Upper lobe of left lung (tissue), 6 donors: ENCODE measurements at regions not wholly inside any gene's neighbourhood (a gene's known extent, or its start where the extent isn't known, plus 50 kb on each side); places are given as distances from the start of the nearest gene placed in this dataset.
"Not testable (repeated sequence)": the region's sequence is repeated elsewhere in the genome, so short reads cannot be mapped to it uniquely, and the experiment has no call there.

ENCODE experiments used
- ATAC-seq, 2 donors: fragments of 200-7000 bp; cut with Tn5 transposase; one replicate each; pipeline ENCODE4 v1.9.1; 2022; ENCODE audit warnings: mild to moderate bottlenecking in 2 of 2, moderate library complexity in 2 of 2; ENCODE audit not compliant: low FRiP score in 2 of 2
- DNase-seq, 2 donors: peaks; one replicate each; pipeline ENCODE4 v3.0.0-alpha.2; 2019 to 2020
- H3K27ac ChIP-seq, 4 donors: fragments of 200-600 bp; sonication (generic); one replicate each; pipeline ENCODE4 v1.5.1; 2016 to 2019
- H3K27me3 ChIP-seq, 4 donors: fragments of 200-600 bp; sonication (generic); one replicate each; pipeline ENCODE4 v1.5.1; 2017 to 2019
- H3K36me3 ChIP-seq, 4 donors: fragments of 200-600 bp; sonication (generic); one replicate each; pipeline ENCODE4 v1.5.1; 2016 to 2019
- H3K4me1 ChIP-seq, 4 donors: fragments of 200-600 bp; sonication (generic); one replicate each; pipeline ENCODE4 v1.5.1; 2018 to 2019
- H3K4me3 ChIP-seq, 4 donors: fragments of 200-600 bp; sonication (generic); one replicate each; pipeline ENCODE4 v1.5.1; 2017 to 2019; ENCODE audit warnings: mild to moderate bottlenecking in 2 of 4, moderate library complexity in 1 of 4
- H3K9me3 ChIP-seq, 4 donors: fragments of 200-600 bp; sonication (generic); one replicate each; pipeline ENCODE4 v1.5.1; 2018 to 2019
- EP300 ChIP-seq, 4 donors: sonication (generic); formaldehyde crosslinking; IDR thresholded peaks; one replicate each; pipeline ENCODE4 v1.5.1; 2017; ENCODE audit warnings: antibody characterized with exemption in 4 of 4, control low read depth in 2 of 4
- POLR2A ChIP-seq, 4 donors: fragments of 450-650 bp; IDR thresholded peaks; one replicate each; pipeline ENCODE4 v1.5.1; 2016 to 2017; ENCODE audit warnings: antibody characterized with exemption in 4 of 4, mild to moderate bottlenecking in 2 of 4
- POLR2AphosphoS5 ChIP-seq, 2 donors: sonication (generic); formaldehyde crosslinking; IDR thresholded peaks; one replicate each; pipeline ENCODE4 v1.5.1; 2017; ENCODE audit warnings: antibody characterized with exemption in 2 of 2
- WGBS, 2 donors: methylation state at CpG; one replicate each; pipeline ENCODE4 v1.1.5; 2017 to 2018; 5-methylcytosine and 5-hydroxymethylcytosine counted together
- TF ChIP-seq, protein P1 (sequence below), 6 experiments: fragments of 450-650 bp in 4 of 6; fragments of 200-600 bp in 2 of 6; sonication (generic) in 2 of 6; IDR thresholded peaks; one replicate each; pipeline ENCODE4 v1.5.1; 2016 to 2019; ENCODE audit warnings: antibody characterized with exemption in 6 of 6
- donor health status: DM: no; HTN: no; CAD: no; lungs with moderate emphysema.
- donor health status: DM: no; HTN: yes; CAD: no; lungs with severe emphysema.

- no peak overlapping the region for H3K27ac ChIP-seq
- H3K4me3 ChIP-seq = no peak overlapping the region
- H3K9me3 ChIP-seq = no peaks in the 10 kb centered on the region
- no peak for ATAC-seq
- no peak for TF ChIP-seq POLR2AphosphoS5 (IDR thresholded peaks at IDR 0.05)
- no peak for TF ChIP-seq EP300 (IDR thresholded peaks at IDR 0.05)
- TF ChIP-seq, protein P1, sequence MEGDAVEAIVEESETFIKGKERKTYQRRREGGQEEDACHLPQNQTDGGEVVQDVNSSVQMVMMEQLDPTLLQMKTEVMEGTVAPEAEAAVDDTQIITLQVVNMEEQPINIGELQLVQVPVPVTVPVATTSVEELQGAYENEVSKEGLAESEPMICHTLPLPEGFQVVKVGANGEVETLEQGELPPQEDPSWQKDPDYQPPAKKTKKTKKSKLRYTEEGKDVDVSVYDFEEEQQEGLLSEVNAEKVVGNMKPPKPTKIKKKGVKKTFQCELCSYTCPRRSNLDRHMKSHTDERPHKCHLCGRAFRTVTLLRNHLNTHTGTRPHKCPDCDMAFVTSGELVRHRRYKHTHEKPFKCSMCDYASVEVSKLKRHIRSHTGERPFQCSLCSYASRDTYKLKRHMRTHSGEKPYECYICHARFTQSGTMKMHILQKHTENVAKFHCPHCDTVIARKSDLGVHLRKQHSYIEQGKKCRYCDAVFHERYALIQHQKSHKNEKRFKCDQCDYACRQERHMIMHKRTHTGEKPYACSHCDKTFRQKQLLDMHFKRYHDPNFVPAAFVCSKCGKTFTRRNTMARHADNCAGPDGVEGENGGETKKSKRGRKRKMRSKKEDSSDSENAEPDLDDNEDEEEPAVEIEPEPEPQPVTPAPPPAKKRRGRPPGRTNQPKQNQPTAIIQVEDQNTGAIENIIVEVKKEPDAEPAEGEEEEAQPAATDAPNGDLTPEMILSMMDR (IDR thresholded peaks at IDR 0.05) = no peak
- no peak for TF ChIP-seq POLR2A (IDR thresholded peaks at IDR 0.05)
- WGBS, 2 donors = 80 to 86% methylated on average over 2 of the region's 2 CpGs
- H3K36me3 ChIP-seq = no peaks in the 10 kb centered on the region
- no peaks in the 10 kb centered on the region for H3K4me1 ChIP-seq
- no peaks in the 10 kb centered on the region for H3K27me3 ChIP-seq
- no peak for DNase-seq
These were observed 1609.7 kb upstream of the CDH9 start for GRCh38 chr5:28648108-28648507.

- Histone ChIP-seq H3K27me3 (no peaks in the 10 kb centered on the region), H3K9me3 (no peaks in the 10 kb centered on the region), H3K36me3 (no peaks in the 10 kb centered on the region), H3K4me3 (no peak overlapping the region), H3K4me1 (no peaks in the 10 kb centered on the region), H3K27ac (no peak overlapping the region)
- WGBS, 2 donors = 79 to 89% methylated on average over 9 of the region's 9 CpGs
- TF ChIP-seq, protein P1 (IDR thresholded peaks at IDR 0.05) = no peak
- TF ChIP-seq EP300 (IDR thresholded peaks at IDR 0.05) (no peak), POLR2AphosphoS5 (IDR thresholded peaks at IDR 0.05) (no peak), POLR2A (IDR thresholded peaks at IDR 0.05) (no peak)
- DNase-seq = no peak
- no peak for ATAC-seq
These were observed 1594.2 kb upstream of the CDH9 start for GRCh38 chr5:28632607-28633006.

DNA sequence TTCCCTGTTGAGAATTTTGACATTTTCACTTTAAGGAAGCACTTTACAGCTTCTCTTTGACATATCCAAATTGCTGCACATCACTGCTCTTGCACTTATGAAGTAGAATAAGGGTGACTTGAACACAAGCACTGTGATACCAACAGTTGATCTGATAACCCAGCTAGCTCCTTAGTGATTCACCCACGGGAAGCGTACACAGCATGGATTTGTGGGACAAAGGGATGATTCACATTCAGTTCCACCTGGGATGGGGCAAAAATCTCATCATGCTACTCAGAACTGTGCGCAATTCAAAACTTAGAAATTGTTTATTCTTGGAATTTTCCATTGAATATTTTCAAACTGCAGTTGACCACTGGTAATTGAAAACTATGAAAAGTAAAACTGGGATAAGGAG is 1565.5 kb upstream of the CDH9 start:
- WGBS, 2 donors = 92 to 93% methylated on average over 3 of the region's 3 CpGs
- ATAC-seq (no peak), DNase-seq (no peak)
- H3K4me3 ChIP-seq = no peak overlapping the region
- TF ChIP-seq POLR2AphosphoS5 (IDR thresholded peaks at IDR 0.05) = no peak
- TF ChIP-seq EP300 (IDR thresholded peaks at IDR 0.05) = no peak
- TF ChIP-seq POLR2A (IDR thresholded peaks at IDR 0.05) = no peak
- TF ChIP-seq, protein P1 (IDR thresholded peaks at IDR 0.05) = no peak
- no peaks in the 10 kb centered on the region for H3K36me3 ChIP-seq
- H3K4me1 ChIP-seq = no peaks in the 10 kb centered on the region
- no peak overlapping the region for H3K27ac ChIP-seq
- H3K27me3 ChIP-seq = no peaks in the 10 kb centered on the region
- H3K9me3 ChIP-seq = peaks cover 0 to 4% (median 0%) of the 10 kb centered on the region in 4 donors

DNA sequence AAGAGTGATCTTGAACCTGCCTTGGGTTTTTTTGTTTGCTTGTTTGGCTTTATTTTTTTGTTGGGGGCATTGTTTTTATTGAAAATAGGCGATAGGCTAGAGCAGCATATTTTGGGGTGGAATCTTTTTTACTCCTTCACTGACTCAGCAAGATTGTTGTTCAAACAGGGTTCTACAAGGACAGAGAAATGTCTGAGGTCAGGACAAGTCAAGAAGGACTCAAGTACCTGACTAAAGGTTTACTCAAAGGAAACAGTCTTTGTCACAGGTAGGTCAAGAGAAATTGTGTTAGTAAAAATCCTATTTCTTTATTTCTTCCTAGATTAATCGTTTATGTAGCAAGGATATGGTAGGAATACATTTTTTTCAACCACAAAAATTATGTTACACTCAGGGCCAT is 1564.0 kb upstream of the CDH9 start:
- no peaks in the 10 kb centered on the region for H3K4me1 ChIP-seq
- H3K9me3 ChIP-seq = no peaks in the 10 kb centered on the region
- no peak overlapping the region for H3K27ac ChIP-seq
- 40 to 55% methylated on average over 2 of the region's 2 CpGs for WGBS, 2 donors
- H3K36me3 ChIP-seq = no peaks in the 10 kb centered on the region
- no peak for DNase-seq
- no peak overlapping the region for H3K4me3 ChIP-seq
- no peaks in the 10 kb centered on the region for H3K27me3 ChIP-seq
- no peak for TF ChIP-seq EP300 (IDR thresholded peaks at IDR 0.05)
- TF ChIP-seq, protein P1 (IDR thresholded peaks at IDR 0.05) = no peak
- TF ChIP-seq POLR2AphosphoS5 (IDR thresholded peaks at IDR 0.05) = no peak
- TF ChIP-seq POLR2A (IDR thresholded peaks at IDR 0.05) = no peak
- no peak for ATAC-seq

DNA sequence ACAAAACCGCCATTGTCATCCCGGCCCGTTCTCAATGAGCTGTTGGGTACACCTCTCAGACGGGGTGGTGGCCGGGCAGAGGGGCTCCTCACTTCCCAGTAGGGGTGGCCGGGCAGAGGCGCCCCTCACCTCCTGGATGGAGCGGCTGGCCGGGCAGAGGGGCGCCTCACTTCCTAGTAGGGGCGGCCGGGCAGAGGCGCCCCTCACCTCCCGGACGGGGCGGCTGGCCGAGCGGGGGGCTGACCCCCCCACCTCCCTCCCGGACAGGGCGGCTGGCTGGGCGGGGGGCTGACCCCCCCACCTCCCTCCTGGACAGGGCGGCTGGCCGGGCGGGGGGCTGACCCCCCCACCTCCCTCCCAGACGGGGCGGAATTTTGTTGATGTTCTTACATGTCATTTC is 1558.3 kb upstream of the CDH9 start:
- H3K27ac ChIP-seq, H3K36me3 ChIP-seq, ATAC-seq, H3K4me3 ChIP-seq, H3K4me1 ChIP-seq, H3K9me3 ChIP-seq, H3K27me3 ChIP-seq: not testable (repeated sequence)
- peak in 1 of 2 donors; percentile 27 for DNase-seq
- WGBS, 2 donors = 86 to 95% methylated on average over 15 to 17 of the region's 26 CpGs
